Retina (tissue), 1 donor: ENCODE measurements at regions not wholly inside any gene's neighbourhood (a gene's known extent, or its start where the extent isn't known, plus 50 kb on each side); places are given as distances from the start of the nearest gene placed in this dataset.
"Not testable (repeated sequence)": the region's sequence is repeated elsewhere in the genome, so short reads cannot be mapped to it uniquely, and the experiment has no call there.

ENCODE experiments used
- DNase-seq: peaks from one replicate; pipeline ENCODE4 v3.0.0-alpha.2; 2016

DNA sequence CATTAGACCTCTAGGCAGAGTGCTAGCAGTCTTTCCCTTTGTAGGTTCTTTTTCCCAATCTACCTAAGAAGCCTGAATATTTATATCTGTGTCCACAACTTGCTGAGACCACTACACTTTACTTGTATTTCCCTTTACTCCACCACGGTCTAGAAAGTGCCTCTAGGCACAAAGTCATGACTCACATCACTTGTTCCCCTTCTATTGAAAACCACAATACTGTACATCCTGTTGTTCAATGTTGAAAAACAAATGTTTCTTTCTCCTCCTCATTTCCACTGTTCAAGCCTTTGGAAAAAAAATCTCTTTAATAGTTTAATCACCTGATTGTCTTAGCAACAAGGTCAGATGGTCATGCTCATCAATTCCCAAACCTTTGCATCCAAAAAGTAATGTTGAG lies 326.7 kb downstream of the GUCY2F start:
- DNase-seq = no peak

DNA sequence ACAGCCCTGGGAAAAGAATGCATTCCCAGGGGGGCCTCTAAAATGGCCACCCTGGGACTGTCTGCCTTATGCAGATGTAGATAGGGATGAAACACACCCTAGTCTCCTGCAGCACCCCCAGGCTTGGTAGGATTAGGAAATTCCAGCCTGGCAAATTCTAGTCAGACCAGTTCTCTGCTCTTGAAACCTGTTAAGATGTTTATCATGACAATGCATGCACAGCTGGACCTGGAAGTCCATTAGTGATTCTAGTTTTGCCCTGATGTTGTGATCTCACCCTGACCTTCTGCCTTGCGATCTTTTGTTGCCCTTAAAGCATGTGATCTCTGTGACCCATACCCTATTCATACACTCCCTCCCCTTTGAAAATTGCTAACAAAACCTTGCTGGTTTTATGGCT lies 337.7 kb downstream of the GUCY2F start:
- DNase-seq = not testable (repeated sequence)

- no peak for DNase-seq
These were observed 341.4 kb downstream of the GUCY2F start for GRCh38 chrX:109140463-109140862.

DNA sequence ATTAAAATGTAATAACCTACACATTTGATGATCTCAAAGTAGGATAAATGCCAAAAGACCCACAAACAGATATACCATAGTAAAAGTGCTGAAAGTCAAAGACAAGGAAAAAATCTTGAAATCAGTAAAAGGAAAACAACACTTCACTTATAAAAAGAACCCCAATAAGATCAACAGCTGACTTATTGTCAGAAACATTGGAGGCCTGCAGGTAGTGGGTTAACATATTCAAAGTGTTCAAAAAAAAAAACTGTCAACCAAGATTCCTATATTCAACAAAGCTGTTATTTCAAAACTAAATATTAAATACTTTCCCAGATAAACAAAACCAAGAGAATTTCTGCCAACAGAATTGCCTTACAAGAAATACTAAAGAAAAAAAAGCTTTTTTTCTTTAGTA lies 347.1 kb downstream of the GUCY2F start:
- no peak for DNase-seq

- no peak for DNase-seq
These were observed 356.6 kb downstream of the GUCY2F start for GRCh38 chrX:109125304-109125703.

- no peak for DNase-seq
These were observed 353.0 kb upstream of the IRS4 start for GRCh38 chrX:109089359-109089758.

GRCh38 chrX:109077788-109078187 lies 341.4 kb upstream of the IRS4 start:
- no peak for DNase-seq

DNA sequence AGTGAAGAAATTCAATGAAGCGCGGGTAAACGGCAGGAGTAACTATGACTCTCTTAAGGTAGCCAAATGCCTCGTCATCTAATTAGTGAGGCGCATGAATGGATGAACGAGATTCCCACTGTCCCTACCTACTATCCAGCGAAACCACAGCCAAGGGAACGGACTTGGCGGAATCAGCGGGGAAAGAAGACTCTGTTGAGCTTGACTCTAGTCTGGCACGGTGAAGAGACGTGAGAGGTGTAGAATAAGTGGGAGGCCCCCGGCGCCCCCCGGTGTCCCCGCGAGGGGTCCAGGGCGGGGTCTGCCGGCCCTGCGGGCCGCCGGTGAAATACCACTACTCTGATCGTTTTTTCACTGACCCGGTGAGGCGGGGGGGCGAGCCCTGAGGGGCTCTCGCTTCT lies 317.8 kb upstream of the IRS4 start:
- not testable (repeated sequence) for DNase-seq

- DNase-seq = no peak
These were observed 313.5 kb upstream of the IRS4 start for GRCh38 chrX:109049903-109050302.

GRCh38 chrX:109049416-109049815 lies 313.1 kb upstream of the IRS4 start:
- no peak for DNase-seq

- no peak for DNase-seq
These were observed 303.7 kb upstream of the IRS4 start for GRCh38 chrX:109040057-109040456.

- DNase-seq = no peak
These were observed 300.3 kb upstream of the IRS4 start for GRCh38 chrX:109036624-109037023.

GRCh38 chrX:108993909-108994308 lies 257.5 kb upstream of the IRS4 start:
- DNase-seq = no peak

- DNase-seq = not testable (repeated sequence)
These were observed 236.5 kb upstream of the IRS4 start for GRCh38 chrX:108972899-108973298.

DNA sequence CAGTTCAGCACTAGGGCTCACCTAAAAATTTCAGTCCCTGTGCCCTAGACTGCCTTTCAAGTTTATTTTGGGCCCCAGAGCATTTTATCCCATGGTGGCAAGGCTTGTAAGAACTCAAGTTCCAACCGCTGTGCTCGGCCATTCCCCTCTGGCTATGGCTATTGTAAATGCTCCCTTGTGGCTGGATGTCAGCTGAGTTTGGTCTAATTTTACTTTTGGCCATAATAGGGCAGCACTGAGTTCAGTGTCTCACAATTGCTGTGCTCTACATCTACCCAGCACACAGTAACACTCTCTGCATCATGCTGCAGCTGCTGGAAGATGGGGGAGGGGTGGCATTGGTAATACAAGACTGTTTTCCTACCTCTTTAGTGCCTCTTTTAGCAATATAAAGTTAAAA lies 210.8 kb upstream of the IRS4 start:
- no peak for DNase-seq

- no peak for DNase-seq
These were observed 210.2 kb upstream of the IRS4 start for GRCh38 chrX:108946531-108946930.

GRCh38 chrX:108945883-108946523 lies 209.6 kb upstream of the IRS4 start:
- DNase-seq = no peak

DNA sequence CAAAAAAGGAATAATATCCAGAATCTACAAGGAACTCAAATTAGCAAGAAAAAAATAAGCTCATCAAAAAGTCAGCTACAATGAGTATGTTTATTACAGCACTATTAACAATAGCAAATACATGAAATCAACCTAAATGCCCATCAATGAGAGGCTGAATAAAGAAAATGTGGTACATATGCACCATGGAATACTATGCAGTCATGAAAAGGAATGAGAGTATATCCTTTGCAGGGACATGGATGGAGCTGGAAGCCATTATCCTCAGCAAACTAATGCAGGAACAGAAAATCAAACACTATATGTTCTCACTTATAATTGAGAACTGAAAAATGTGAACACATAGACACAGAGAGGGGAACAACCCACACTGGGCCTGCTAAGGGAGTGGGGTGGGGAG lies 178.4 kb upstream of the IRS4 start:
- no peak for DNase-seq

DNA sequence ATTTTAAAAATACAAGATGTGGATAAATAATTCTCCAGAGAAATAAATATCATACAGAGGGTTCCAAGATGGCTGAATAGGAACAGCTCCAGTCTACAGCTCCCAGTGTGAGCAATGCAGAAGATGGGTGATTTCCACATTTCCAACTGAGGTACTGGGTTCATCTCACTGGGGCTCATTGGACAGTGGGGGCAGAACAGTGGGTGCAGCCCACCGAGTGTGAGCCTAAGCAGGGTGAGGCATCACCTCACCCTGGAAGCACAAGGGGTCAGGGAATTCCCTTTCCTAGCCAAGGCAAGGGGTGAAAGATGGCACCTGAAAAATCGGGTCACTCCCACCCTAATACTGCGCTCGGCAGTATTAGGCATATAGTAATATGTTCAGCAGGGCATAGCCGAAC lies 167.5 kb upstream of the IRS4 start:
- not testable (repeated sequence) for DNase-seq

GRCh38 chrX:108900333-108900732 lies 164.0 kb upstream of the IRS4 start:
- DNase-seq = no peak

GRCh38 chrX:108896349-108896748 lies 160.0 kb upstream of the IRS4 start:
- DNase-seq = not testable (repeated sequence)

GRCh38 chrX:108892501-108892900 lies 156.1 kb upstream of the IRS4 start:
- DNase-seq = no peak

DNA sequence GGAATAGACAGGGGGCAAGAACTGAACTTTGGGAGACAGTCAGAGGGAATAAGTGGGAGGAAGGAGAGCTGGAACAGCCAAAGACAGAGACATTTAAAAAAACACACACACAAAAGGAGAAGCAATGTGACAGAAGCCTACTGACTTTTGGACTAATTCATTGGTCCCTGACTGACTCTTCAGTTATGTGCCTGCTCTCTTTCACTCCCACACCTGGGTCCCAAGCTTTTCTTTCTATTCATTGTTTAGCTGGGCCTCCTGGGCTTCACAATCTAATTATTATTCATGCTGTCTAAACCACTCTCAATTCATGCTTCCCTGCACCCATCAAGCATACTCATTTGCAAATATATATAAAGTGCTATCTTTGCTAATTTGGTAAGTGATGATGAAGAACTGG lies 139.2 kb upstream of the IRS4 start:
- no peak for DNase-seq

- not testable (repeated sequence) for DNase-seq
These were observed 106.7 kb upstream of the IRS4 start for GRCh38 chrX:108843039-108843438.

GRCh38 chrX:108833993-108834392 lies 97.6 kb upstream of the IRS4 start:
- no peak for DNase-seq

DNA sequence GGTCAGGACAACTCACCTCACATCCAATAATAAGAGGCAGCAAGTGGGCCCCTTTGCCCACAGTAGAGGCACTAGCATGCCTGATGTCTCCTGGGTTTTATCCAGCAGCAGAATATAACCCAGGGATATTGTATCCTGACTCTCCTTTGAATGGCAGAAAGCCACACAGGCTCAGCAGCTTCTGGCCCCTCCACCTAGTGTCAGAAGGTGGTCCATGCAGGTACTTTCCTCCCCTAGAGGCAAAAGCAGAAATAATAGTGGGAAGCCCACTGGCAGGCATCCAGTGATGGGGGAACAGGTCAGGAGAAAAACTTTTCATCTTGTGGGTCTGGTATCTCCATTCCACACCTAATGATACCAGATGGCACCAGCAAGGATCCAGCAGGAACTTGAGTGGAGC lies 75.5 kb upstream of the IRS4 start:
- DNase-seq = no peak
